ENCODE measurements at regions not wholly inside any gene's neighbourhood (a gene's known extent, or its start where the extent isn't known, plus 50 kb on each side); places are given as distances from the start of the nearest gene placed in this dataset.

DNA sequence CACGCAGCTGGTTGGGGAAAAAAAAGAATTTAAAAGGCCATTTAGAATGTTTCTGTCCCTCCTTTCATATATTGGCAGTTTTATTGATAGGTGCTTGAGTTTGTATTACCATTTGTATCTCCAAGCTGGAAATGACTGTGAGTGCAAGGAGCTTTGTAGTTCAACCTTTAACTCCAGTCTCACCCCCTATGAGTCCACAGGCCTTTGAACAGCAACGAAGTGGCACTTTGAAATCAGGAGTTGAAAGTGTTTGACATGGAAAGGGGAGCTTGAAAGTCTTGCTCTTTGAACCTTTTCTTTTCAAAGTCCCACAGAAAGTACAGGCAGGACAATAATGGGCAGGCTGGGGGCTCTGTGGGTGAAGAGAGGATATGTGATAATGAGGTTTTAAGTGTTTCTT lies 480.3 kb downstream of the RERGL start:
- no peak for TF ChIP-seq POLR2A (IDR thresholded peaks at IDR 0.05)
- TF ChIP-seq, protein P1, sequence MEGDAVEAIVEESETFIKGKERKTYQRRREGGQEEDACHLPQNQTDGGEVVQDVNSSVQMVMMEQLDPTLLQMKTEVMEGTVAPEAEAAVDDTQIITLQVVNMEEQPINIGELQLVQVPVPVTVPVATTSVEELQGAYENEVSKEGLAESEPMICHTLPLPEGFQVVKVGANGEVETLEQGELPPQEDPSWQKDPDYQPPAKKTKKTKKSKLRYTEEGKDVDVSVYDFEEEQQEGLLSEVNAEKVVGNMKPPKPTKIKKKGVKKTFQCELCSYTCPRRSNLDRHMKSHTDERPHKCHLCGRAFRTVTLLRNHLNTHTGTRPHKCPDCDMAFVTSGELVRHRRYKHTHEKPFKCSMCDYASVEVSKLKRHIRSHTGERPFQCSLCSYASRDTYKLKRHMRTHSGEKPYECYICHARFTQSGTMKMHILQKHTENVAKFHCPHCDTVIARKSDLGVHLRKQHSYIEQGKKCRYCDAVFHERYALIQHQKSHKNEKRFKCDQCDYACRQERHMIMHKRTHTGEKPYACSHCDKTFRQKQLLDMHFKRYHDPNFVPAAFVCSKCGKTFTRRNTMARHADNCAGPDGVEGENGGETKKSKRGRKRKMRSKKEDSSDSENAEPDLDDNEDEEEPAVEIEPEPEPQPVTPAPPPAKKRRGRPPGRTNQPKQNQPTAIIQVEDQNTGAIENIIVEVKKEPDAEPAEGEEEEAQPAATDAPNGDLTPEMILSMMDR (IDR thresholded peaks at IDR 0.05): no peak
